K562 (cell line): ENCODE measurements at regions not wholly inside any gene's neighbourhood (a gene's known extent, or its start where the extent isn't known, plus 50 kb on each side); places are given as distances from the start of the nearest gene placed in this dataset.

Experiments
- ATAC-seq: fragments of 200-7000 bp; cut with Tn5 transposase; 3 replicates; pipeline ENCODE4 v1.9.1; 2020; ENCODE audit warnings: moderate library complexity
- BruUV-seq: library from RNA; stranded (reverse); fragments of 400-500 nt; replicated peaks from 2 replicates; lab custom pipeline; 2021; lab: Mats Ljungman, UMichigan
- CTCF ChIA-PET: fragments of 300-600 bp; formaldehyde crosslinking; extraction: SDS; loops from one replicate; lab custom pipeline; 2021; ENCODE audit warnings: low intra/inter-chr PET ratio; lab: Yijun Ruan, JAX
- POLR2A ChIA-PET: fragments of 300-600, 350-650 bp; sonication (Branson Sonifier 250); formaldehyde crosslinking; extraction: SDS; loops from one replicate; lab custom pipeline; 2021; ENCODE audit warnings: antibody characterized with exemption, inconsistent platforms; lab: Yijun Ruan, JAX
- DNase-seq, 4 experiments: peaks; one replicate each; pipeline versions ENCODE4 v3.0.0 to v3.0.0-alpha.2; 2011 to 2018; ENCODE audit warnings: low spot score in 3 of 4, mixed read lengths in 3 of 4; ENCODE audit errors: extremely low read depth in 1 of 4
- FAIRE-seq: peaks from 2 replicates; lab custom pipeline; 2011; peaks lifted over from hg19 to GRCh38; lab: Jason Lieb, UNC
- H2AFZ ChIP-seq: 2 replicates; pipeline ENCODE4 v1.6.0; 2011; ENCODE audit warnings: low read depth, low read length, control low read depth, inconsistent platforms
- H3K27ac ChIP-seq: fragments of 200-600 bp; 3 replicates; pipeline ENCODE4 v1.8.0; 2011; ENCODE audit warnings: low read depth, mild to moderate bottlenecking, control low read depth, inconsistent platforms, low read length, moderate library complexity, mixed read lengths; ENCODE audit errors: extremely low read depth
- H3K27me3 ChIP-seq, 2 experiments: fragments of 300-600 bp in 1 of 2; 2 replicates in 1 of 2; 3 replicates in 1 of 2; pipeline versions ENCODE4 v1.6.0 to v1.8.0; 2011; ENCODE audit warnings: inconsistent platforms in 2 of 2, low read length in 2 of 2, mild to moderate bottlenecking in 1 of 2, mixed read lengths in 1 of 2, moderate library complexity in 1 of 2; ENCODE audit not compliant: control insufficient read depth in 2 of 2, insufficient read depth in 2 of 2
- H3K36me3 ChIP-seq: fragments of 300-600 bp; 3 replicates; pipeline ENCODE4 v1.8.0; 2011; ENCODE audit warnings: mild to moderate bottlenecking, low read length, inconsistent platforms; ENCODE audit not compliant: control insufficient read depth, insufficient read depth
- H3K4me1 ChIP-seq, 2 experiments: fragments of 200-600 bp in 1 of 2; replicated peaks in 1 of 2; 2 replicates in 1 of 2; 3 replicates in 1 of 2; pipeline versions ENCODE4 v1.5.1 to v1.8.0; 2011; ENCODE audit warnings: inconsistent platforms in 2 of 2, low read length in 2 of 2, mild to moderate bottlenecking in 1 of 2, mixed read lengths in 1 of 2, moderate library complexity in 1 of 2; ENCODE audit not compliant: control insufficient read depth in 2 of 2, insufficient read depth in 2 of 2
- H3K4me2 ChIP-seq: 2 replicates; pipeline ENCODE4 v1.6.1; 2011; ENCODE audit warnings: low read length, control low read depth, inconsistent platforms, mixed read lengths; ENCODE audit not compliant: insufficient read depth
- H3K4me3 ChIP-seq: fragments of 200-600 bp; sonication (generic), shearing (Covaris generic); 2 replicates; pipeline ENCODE4 v1.5.1; 2016; ENCODE audit warnings: control low read depth, inconsistent platforms
- H3K79me2 ChIP-seq: fragments of 200-600 bp; 3 replicates; pipeline ENCODE4 v1.8.0; 2011; ENCODE audit warnings: low read length, inconsistent platforms; ENCODE audit not compliant: control insufficient read depth, insufficient read depth
- H3K9ac ChIP-seq, 2 experiments: 2 replicates each; pipeline versions ENCODE4 v1.6.0 to v1.6.1; 2011; ENCODE audit warnings: low read depth in 2 of 2, low read length in 2 of 2, control low read depth in 1 of 2, inconsistent platforms in 1 of 2, mild to moderate bottlenecking in 1 of 2, mixed read lengths in 1 of 2; ENCODE audit not compliant: insufficient read depth in 1 of 2
- H3K9me1 ChIP-seq: one replicate; pipeline ENCODE4 v1.6.0; 2011; ENCODE audit warnings: inconsistent platforms, mild to moderate bottlenecking, low read length, moderate library complexity; ENCODE audit not compliant: control insufficient read depth, insufficient read depth
- H3K9me3 ChIP-seq: replicated peaks from 2 replicates; pipeline ENCODE4 v1.5.1; 2011; ENCODE audit warnings: low read depth, low read length, inconsistent platforms; ENCODE audit not compliant: control insufficient read depth, insufficient read depth
- H4K20me1 ChIP-seq: replicated peaks from 2 replicates; pipeline ENCODE4 v1.6.1; 2011; ENCODE audit warnings: low read length, inconsistent platforms, mixed read lengths; ENCODE audit not compliant: control insufficient read depth, insufficient read depth
- CHD7 ChIP-seq: fragments of 200-600 bp; sonication (generic); IDR thresholded peaks from one replicate; pipeline ENCODE4 v1.6.1; 2012; ENCODE audit warnings: mild to moderate bottlenecking, low read depth, low read length, inconsistent platforms
- HDAC8 ChIP-seq: fragments of 450-650 bp; IDR thresholded peaks from 2 replicates; pipeline ENCODE4 v1.6.1; 2016; ENCODE audit warnings: mild to moderate bottlenecking, missing genetic modification characterization, moderate library complexity, missing compliant biosample characterization
- MEIS2 ChIP-seq: fragments of 450-650 bp; IDR thresholded peaks from 2 replicates; pipeline ENCODE4 v1.6.1; 2014; ENCODE audit warnings: mild to moderate bottlenecking; ENCODE audit not compliant: partially characterized antibody
- NBN ChIP-seq: fragments of 450-650 bp; IDR thresholded peaks from 2 replicates; pipeline ENCODE4 v1.6.1; 2016; ENCODE audit warnings: low read depth, mild to moderate bottlenecking
- PHF21A ChIP-seq: fragments of 450-650 bp; IDR thresholded peaks from 2 replicates; pipeline ENCODE4 v1.6.1; 2017; ENCODE audit warnings: low read depth, borderline replicate concordance
- SRF ChIP-seq, 2 experiments: fragments of 250-450, 450-650 bp in 1 of 2; sonication (Bioruptor Pico) in 1 of 2; sonication (generic) in 1 of 2; formaldehyde crosslinking; IDR thresholded peaks; 2 replicates each; pipeline versions ENCODE4 v1.5.0 to v1.5.1; 2020 to 2022; ENCODE audit warnings: mild to moderate bottlenecking in 1 of 2, missing genetic modification reagents in 1 of 2
- THAP7 ChIP-seq: fragments of 250-450 bp; sonication (Bioruptor Pico); IDR thresholded peaks from 2 replicates; pipeline ENCODE4 v1.5.0; 2021
- TRIM24 ChIP-seq, 2 experiments: fragments of 450-650 bp; IDR thresholded peaks; 2 replicates each; pipeline ENCODE4 v1.6.1; 2016
- ZNF133 ChIP-seq: fragments of 250-450 bp; sonication (Bioruptor Pico); IDR thresholded peaks from 2 replicates; pipeline ENCODE4 v1.4.0; 2020; ENCODE audit warnings: mild to moderate bottlenecking
- WGBS: fragments of 100-300 bp; shearing (Covaris generic); methylation state at CpG from one replicate; pipeline ENCODE4 v1.1.6; 2016; ENCODE audit warnings: low coverage, mixed read lengths; ENCODE audit not compliant: insufficient coverage; ENCODE audit errors: missing lambda C conversion rate; 5-methylcytosine and 5-hydroxymethylcytosine counted together
- in situ Hi-C: fragments of 300-500 bp; cut with MboI; formaldehyde crosslinking; loops from 4 replicates; pipeline ENCODE4 v1.15.0; 2018; ENCODE audit warnings: inconsistent platforms, mixed read lengths
- intact Hi-C: fragments of 100-400 bp; cut with micrococcal nuclease; formaldehyde crosslinking; loops from 2 replicates; pipeline ENCODE4 v1.14.2; 2022

- TF ChIP-seq THAP7 (CRISPR knock-in tag), result no peak
These were observed 89.2 kb upstream of the CTDP1 start (continued) for GRCh38 chr18:79590191-79591031.

- peaks cover 5 to 10% of the 10 kb centered on the region in 2 experiments for H3K27me3 ChIP-seq
- no peak overlapping the region for H3K9ac ChIP-seq
- H3K27ac ChIP-seq, result no peak overlapping the region
- no peaks in the 10 kb centered on the region for H3K79me2 ChIP-seq
- H3K9me3 ChIP-seq, result no peaks in the 10 kb centered on the region; the same call in 1 of the 2 replicates
- WGBS, result 4% methylated on average over 4 of the region's 4 CpGs
- H3K36me3 ChIP-seq, result no peaks in the 10 kb centered on the region
- BruUV-seq, result no TSS peak
- in situ Hi-C loops, result no loop called here
- H3K9me1 ChIP-seq, result no peaks in the 10 kb centered on the region
- H2AFZ ChIP-seq, result no peak overlapping the region
- H4K20me1 ChIP-seq, result no peaks in the 10 kb centered on the region
- no peak for DNase-seq
- H3K4me1 ChIP-seq, result peaks cover 0 to 30% of the 10 kb centered on the region in 2 experiments; a peak in 3 of 5 replicates
- no peak for ATAC-seq
- H3K4me2 ChIP-seq, result no peak overlapping the region
- ChIA-PET CTCF (no interaction called here), POLR2A (interaction anchor here (1.4 kb wide), 1 partner anchor 10 kb away, joined by 4 read pairs; no protein-coding TSS in a partner anchor)
- no peak overlapping the region for H3K4me3 ChIP-seq
- intact Hi-C loops, result no loop called here
- no peak for FAIRE-seq
- no peak for TF ChIP-seq ZNF133 (CRISPR knock-in tag)
- TF ChIP-seq SRF (CRISPR knock-in tag; IDR thresholded peaks at IDR 0.05), result no peak
- no peak for TF ChIP-seq NBN
- TF ChIP-seq HDAC8 (tag), result no peak
- no peak for TF ChIP-seq MEIS2
- TF ChIP-seq PHF21A, result no peak
- TF ChIP-seq CHD7, result no peak
- TF ChIP-seq TRIM24 (IDR thresholded peaks at IDR 0.05), result no peak
These were observed 88.6 kb upstream of the CTDP1 start for GRCh38 chr18:79591032-79591308.
